GM18868 (cell line): ENCODE measurements at regions not wholly inside any gene's neighbourhood (a gene's known extent, or its start where the extent isn't known, plus 50 kb on each side); places are given as distances from the start of the nearest gene placed in this dataset.

Experiments
- ATAC-seq: cut with Tn5 transposase; IDR thresholded peaks from one replicate; pipeline ENCODE4 v1.9.1; 2021; ENCODE audit warnings: mild to moderate bottlenecking, moderate library complexity; ENCODE audit not compliant: unreplicated experiment

GRCh38 chr13:79749566-79749965 lies 268.6 kb downstream of the NDFIP2 start:
- no peak for ATAC-seq

- ATAC-seq, result no peak
Measured at GRCh38 chr13:79745081-79745480, 264.1 kb downstream of the NDFIP2 start.

- no peak for ATAC-seq
Measured at GRCh38 chr13:79742923-79743322, 262.0 kb downstream of the NDFIP2 start.

- no peak for ATAC-seq
Measured at GRCh38 chr13:79740991-79741390, 260.0 kb downstream of the NDFIP2 start.

GRCh38 chr13:79736356-79736755 lies 255.4 kb downstream of the NDFIP2 start:
- ATAC-seq, result no peak

- no peak for ATAC-seq
Measured at GRCh38 chr13:79735228-79735627, 254.3 kb downstream of the NDFIP2 start.

- ATAC-seq, result no peak
Measured at GRCh38 chr13:79727086-79727485, 246.1 kb downstream of the NDFIP2 start.

GRCh38 chr13:79725841-79726240 lies 244.9 kb downstream of the NDFIP2 start:
- ATAC-seq, result no peak

GRCh38 chr13:79724348-79725103 lies 243.6 kb downstream of the NDFIP2 start:
- no peak for ATAC-seq

GRCh38 chr13:79723519-79724024 lies 242.6 kb downstream of the NDFIP2 start:
- ATAC-seq, result no peak

GRCh38 chr13:79722885-79723445 lies 242.0 kb downstream of the NDFIP2 start:
- no peak for ATAC-seq

GRCh38 chr13:79716191-79716590 lies 235.2 kb downstream of the NDFIP2 start:
- ATAC-seq, result no peak

- ATAC-seq, result no peak
Measured at GRCh38 chr13:79711631-79712030, 230.7 kb downstream of the NDFIP2 start.

GRCh38 chr13:79710376-79710775 lies 229.4 kb downstream of the NDFIP2 start:
- no peak for ATAC-seq

- ATAC-seq, result no peak
Measured at GRCh38 chr13:79709471-79709870, 228.5 kb downstream of the NDFIP2 start.

- ATAC-seq, result no peak
Measured at GRCh38 chr13:79703772-79704171, 222.8 kb downstream of the NDFIP2 start.

- ATAC-seq, result no peak
Measured at GRCh38 chr13:79695754-79696153, 214.8 kb downstream of the NDFIP2 start.

GRCh38 chr13:79692846-79693245 lies 211.9 kb downstream of the NDFIP2 start:
- ATAC-seq, result no peak

GRCh38 chr13:79691826-79692225 lies 210.9 kb downstream of the NDFIP2 start:
- ATAC-seq, result no peak

GRCh38 chr13:79688741-79689140 lies 207.8 kb downstream of the NDFIP2 start:
- ATAC-seq, result no peak

GRCh38 chr13:79686441-79686840 lies 205.5 kb downstream of the NDFIP2 start:
- no peak for ATAC-seq

GRCh38 chr13:79684371-79684770 lies 203.4 kb downstream of the NDFIP2 start:
- ATAC-seq, result no peak
